ENCODE measurements at regions not wholly inside any gene's neighbourhood (a gene's known extent, or its start where the extent isn't known, plus 50 kb on each side); places are given as distances from the start of the nearest gene placed in this dataset.

- no peak for TF ChIP-seq EZH2 (IDR thresholded peaks at IDR 0.05; ENCODE audit: low read length)
- no peak for TF ChIP-seq CTCF (optimal IDR thresholded peaks at IDR 0.05 in 1 of 3, IDR thresholded peaks at IDR 0.05 in 1 of 3, conservative IDR thresholded peaks at IDR 0.05 in 1 of 3; ENCODE audit: extremely low read depth in 1 of 3, insufficient read depth in 2 of 3, low read length in 3 of 3)
These were observed 122.7 kb upstream of the FRY start for GRCh38 chr13:31908696-31909411.
